ENCODE measurements at regions not wholly inside any gene's neighbourhood (a gene's known extent, or its start where the extent isn't known, plus 50 kb on each side); places are given as distances from the start of the nearest gene placed in this dataset.

DNA sequence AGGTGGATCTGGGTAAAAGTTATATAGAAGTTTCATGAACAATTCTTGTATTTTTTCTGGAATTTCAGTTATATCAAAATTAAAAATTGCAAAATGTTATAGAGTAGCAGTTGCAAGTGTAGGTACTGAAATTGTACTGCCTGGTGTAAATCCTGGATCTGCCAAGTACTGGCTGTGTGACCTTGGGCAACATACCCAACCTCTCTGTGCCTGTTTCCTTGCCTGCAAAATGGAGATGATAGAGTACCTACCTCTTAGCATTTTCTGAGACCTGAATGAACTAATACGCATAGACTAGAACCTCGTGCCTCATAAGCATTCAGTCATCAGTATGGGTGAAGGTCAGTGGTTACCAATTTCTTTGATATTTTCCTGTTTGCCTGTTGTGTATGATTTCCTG is 290.0 kb upstream of the KAZN start:
- Mint-ChIP-seq H3K4me3 (no peak overlapping the region), H3K4me1 (no peaks in the 10 kb centered on the region), H3K27me3 (ENCODE audit: low read depth) (no peaks in the 10 kb centered on the region), H3K9me3 (peaks cover 7% of the 10 kb centered on the region), H3K36me3 (ENCODE audit: low read depth) (no peaks in the 10 kb centered on the region), H3K27ac (ENCODE audit: unreplicated experiment) (no peak overlapping the region)
- TF ChIP-seq, protein P1, sequence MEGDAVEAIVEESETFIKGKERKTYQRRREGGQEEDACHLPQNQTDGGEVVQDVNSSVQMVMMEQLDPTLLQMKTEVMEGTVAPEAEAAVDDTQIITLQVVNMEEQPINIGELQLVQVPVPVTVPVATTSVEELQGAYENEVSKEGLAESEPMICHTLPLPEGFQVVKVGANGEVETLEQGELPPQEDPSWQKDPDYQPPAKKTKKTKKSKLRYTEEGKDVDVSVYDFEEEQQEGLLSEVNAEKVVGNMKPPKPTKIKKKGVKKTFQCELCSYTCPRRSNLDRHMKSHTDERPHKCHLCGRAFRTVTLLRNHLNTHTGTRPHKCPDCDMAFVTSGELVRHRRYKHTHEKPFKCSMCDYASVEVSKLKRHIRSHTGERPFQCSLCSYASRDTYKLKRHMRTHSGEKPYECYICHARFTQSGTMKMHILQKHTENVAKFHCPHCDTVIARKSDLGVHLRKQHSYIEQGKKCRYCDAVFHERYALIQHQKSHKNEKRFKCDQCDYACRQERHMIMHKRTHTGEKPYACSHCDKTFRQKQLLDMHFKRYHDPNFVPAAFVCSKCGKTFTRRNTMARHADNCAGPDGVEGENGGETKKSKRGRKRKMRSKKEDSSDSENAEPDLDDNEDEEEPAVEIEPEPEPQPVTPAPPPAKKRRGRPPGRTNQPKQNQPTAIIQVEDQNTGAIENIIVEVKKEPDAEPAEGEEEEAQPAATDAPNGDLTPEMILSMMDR (conservative IDR thresholded peaks at IDR 0.05): no peak
- DNase-seq (ENCODE audit: low read depth, low spot score): no peak

DNA sequence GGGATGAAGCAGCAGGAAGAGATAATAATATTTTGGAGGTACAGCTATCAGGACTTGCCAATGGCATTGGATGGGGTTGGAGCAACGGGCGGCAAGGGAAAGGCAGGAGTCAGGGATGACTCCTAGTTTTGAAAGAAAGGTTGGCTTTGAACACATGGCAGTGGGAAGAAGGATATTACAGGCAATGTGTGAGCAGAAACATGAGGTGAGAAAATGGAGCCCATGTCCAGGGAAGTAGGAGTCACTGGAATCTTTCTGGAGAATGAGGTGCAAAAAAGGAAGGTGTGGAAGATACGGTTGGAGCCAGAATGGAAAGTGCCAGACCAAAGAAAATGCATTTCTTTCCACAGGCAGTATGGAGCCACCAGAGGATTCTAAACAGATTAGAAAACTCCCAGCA is 288.5 kb upstream of the KAZN start:
- Mint-ChIP-seq H3K4me1 (no peaks in the 10 kb centered on the region), H3K27ac (ENCODE audit: unreplicated experiment) (no peak overlapping the region), H3K4me3 (no peak overlapping the region), H3K36me3 (ENCODE audit: low read depth) (no peaks in the 10 kb centered on the region), H3K9me3 (peaks cover 7% of the 10 kb centered on the region), H3K27me3 (ENCODE audit: low read depth) (no peaks in the 10 kb centered on the region)
- TF ChIP-seq, protein P1 (conservative IDR thresholded peaks at IDR 0.05): no peak
- DNase-seq (ENCODE audit: low read depth, low spot score): no peak

DNA sequence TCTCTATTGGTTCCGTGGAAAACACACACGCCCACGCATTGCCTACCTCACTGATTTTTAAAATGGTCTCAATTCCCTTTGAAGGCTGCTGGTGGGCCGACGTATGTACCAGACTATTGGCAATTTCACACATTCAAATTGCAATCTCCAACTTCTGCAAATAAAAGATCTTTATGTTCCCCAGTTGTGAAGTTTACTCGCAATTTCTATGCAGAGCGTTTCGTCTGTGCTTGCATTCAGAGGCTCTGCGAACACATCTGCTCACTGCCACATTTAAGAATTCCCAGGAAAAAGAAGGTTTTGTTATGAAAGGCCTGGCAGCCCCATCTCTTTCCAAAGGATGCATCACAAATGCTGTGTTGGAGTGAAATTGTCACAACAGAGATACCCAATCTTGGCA is 288.0 kb upstream of the KAZN start:
- no peaks in the 10 kb centered on the region for H3K27me3 Mint-ChIP-seq (ENCODE audit: low read depth)
- H3K9me3 Mint-ChIP-seq: peaks cover 7% of the 10 kb centered on the region
- TF ChIP-seq, protein P1 (conservative IDR thresholded peaks at IDR 0.05): no peak
- no peaks in the 10 kb centered on the region for H3K4me1 Mint-ChIP-seq
- no peak overlapping the region for H3K4me3 Mint-ChIP-seq
- no peaks in the 10 kb centered on the region for H3K36me3 Mint-ChIP-seq (ENCODE audit: low read depth)
- DNase-seq (ENCODE audit: low read depth, low spot score): no peak
- H3K27ac Mint-ChIP-seq (ENCODE audit: unreplicated experiment): no peak overlapping the region

DNA sequence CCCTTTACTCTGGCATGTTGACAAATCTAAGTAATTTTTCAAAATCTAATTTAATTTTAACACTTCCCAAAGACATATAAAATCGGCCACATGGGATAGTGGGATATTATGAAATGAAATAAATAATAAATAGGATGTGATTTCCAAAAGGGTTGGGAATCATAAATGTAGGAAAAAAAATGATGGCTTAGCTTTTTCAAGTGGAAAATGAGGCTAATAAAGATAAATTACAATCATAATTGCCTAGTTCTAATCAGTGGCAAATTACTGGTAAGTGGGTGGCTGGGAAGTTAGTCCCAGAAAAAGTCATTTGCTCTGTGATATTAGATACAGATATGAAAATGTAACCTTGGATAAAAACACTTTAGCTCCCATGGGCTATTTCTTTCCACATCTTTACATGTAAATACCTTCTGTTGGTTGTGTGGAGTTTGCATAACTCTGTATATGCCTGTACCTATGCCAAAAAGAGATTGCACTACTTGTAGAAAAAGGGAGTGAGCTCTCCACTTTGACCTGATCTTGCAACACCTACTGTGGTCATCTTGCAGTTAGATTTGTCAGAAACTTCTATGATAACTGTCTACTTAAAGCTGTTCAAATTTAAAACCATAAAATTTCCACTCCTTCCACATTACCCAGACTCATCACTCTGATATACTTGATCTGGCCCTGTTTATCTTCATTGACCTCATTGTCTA is 284.6 kb upstream of the KAZN start:
- Mint-ChIP-seq H3K9me3 (peaks cover 7% of the 10 kb centered on the region), H3K4me1 (no peaks in the 10 kb centered on the region), H3K4me3 (no peak overlapping the region), H3K27ac (ENCODE audit: unreplicated experiment) (no peak overlapping the region), H3K36me3 (ENCODE audit: low read depth) (no peaks in the 10 kb centered on the region), H3K27me3 (ENCODE audit: low read depth) (peaks cover 7% of the 10 kb centered on the region)
- TF ChIP-seq, protein P1 (conservative IDR thresholded peaks at IDR 0.05): no peak
- DNase-seq (ENCODE audit: low read depth, low spot score): no peak

DNA sequence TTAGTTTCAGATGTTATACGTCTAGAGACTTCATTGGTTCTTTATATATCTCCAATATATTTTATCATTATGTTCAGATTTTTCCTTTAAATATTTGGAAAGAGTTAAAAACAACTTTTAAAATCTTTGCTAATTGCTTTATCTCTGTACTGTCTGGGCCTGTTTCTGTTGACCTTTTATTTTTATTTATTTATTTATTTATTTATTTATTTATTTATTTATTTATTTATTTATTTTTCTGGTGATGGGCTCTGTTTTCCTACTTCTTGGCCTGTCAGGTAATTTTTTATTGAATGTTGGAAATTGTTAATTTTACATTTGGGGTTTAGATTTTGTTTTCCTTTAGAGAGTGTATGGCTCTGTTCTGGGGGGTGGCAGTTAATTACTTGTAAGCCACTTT is 279.7 kb upstream of the KAZN start:
- Mint-ChIP-seq H3K9me3 (peaks cover 3% of the 10 kb centered on the region), H3K4me3 (no peak overlapping the region), H3K4me1 (no peaks in the 10 kb centered on the region), H3K27ac (ENCODE audit: unreplicated experiment) (no peak overlapping the region), H3K27me3 (ENCODE audit: low read depth) (peaks cover 21% of the 10 kb centered on the region), H3K36me3 (ENCODE audit: low read depth) (no peaks in the 10 kb centered on the region)
- TF ChIP-seq, protein P1 (conservative IDR thresholded peaks at IDR 0.05): no peak
- no peak for DNase-seq (ENCODE audit: low read depth, low spot score)
